ENCODE measurements at regions not wholly inside any gene's neighbourhood (a gene's known extent, or its start where the extent isn't known, plus 50 kb on each side); places are given as distances from the start of the nearest gene placed in this dataset.

- Histone ChIP-seq H3K4me2 (ENCODE audit: insufficient read depth, low read length) (no peak overlapping the region), H2AFZ (ENCODE audit: low read depth, low read length) (no peak overlapping the region), H3K79me2 (ENCODE audit: control insufficient read depth, insufficient read depth, low read length) (no peaks in the 10 kb centered on the region), H3K9me1 (ENCODE audit: control insufficient read depth, insufficient read depth, low read length) (no peaks in the 10 kb centered on the region), H3K27ac (ENCODE audit: extremely low read depth, low read depth, low read length) (no peak overlapping the region), H4K20me1 (replicated peaks; ENCODE audit: control insufficient read depth, insufficient read depth, low read length) (no peaks in the 10 kb centered on the region), H3K4me3 (no peak overlapping the region), H3K9ac (ENCODE audit: insufficient read depth in 1 of 2, low read depth in 2 of 2, low read length in 2 of 2) (no peak overlapping the region), H3K27me3 (ENCODE audit: control insufficient read depth in 2 of 2, insufficient read depth in 2 of 2, low read length in 2 of 2) (no peaks in the 10 kb centered on the region), H3K9me3 (replicated peaks; ENCODE audit: control insufficient read depth, insufficient read depth, low read depth, low read length) (no peaks in the 10 kb centered on the region), H3K36me3 (ENCODE audit: control insufficient read depth, insufficient read depth, low read length) (no peaks in the 10 kb centered on the region), H3K4me1 (replicated peaks in 1 of 2; ENCODE audit: control insufficient read depth in 2 of 2, insufficient read depth in 2 of 2, low read length in 2 of 2) (no peaks in the 10 kb centered on the region)
- ATAC-seq (no peak), DNase-seq (ENCODE audit: extremely low read depth in 1 of 4, low spot score in 3 of 4) (no peak), FAIRE-seq (no peak)
- ChIA-PET CTCF (ENCODE audit: low intra/inter-chr PET ratio) (no interaction called here), POLR2A (no interaction called here)
- in situ Hi-C loops (cut with MboI), result no loop called here
- intact Hi-C loops (cut with micrococcal nuclease), result no loop called here
- TF ChIP-seq ZNF232 (CRISPR knock-in tag; IDR thresholded peaks at IDR 0.05) (no peak), E2F1 (CRISPR knock-in tag; IDR thresholded peaks at IDR 0.05) (no peak), SMARCA4 (IDR thresholded peaks at IDR 0.05) (no peak), CREM (IDR thresholded peaks at IDR 0.05; ENCODE audit: low read depth) (no peak), GABPA (tag; conservative IDR thresholded peaks at IDR 0.05; ENCODE audit: low read depth) (no peak), RBM39 (optimal IDR thresholded peaks at IDR 0.05; ENCODE audit: low read depth, low read length) (no peak), SRSF7 (optimal IDR thresholded peaks at IDR 0.05; ENCODE audit: low read depth, low read length) (no peak), RBM22 (IDR thresholded peaks at IDR 0.05; ENCODE audit: low read depth, low read length, poor library complexity, severe bottlenecking) (no peak), KDM1A (IDR thresholded peaks at IDR 0.05) (no peak), SP2 (IDR thresholded peaks at IDR 0.05; ENCODE audit: extremely low read depth, low read depth, low read length, poor library complexity, severe bottlenecking) (no peak), MTA3 (IDR thresholded peaks at IDR 0.05; ENCODE audit: borderline replicate concordance) (no peak), ETV1 (tag; conservative IDR thresholded peaks at IDR 0.05; ENCODE audit: low read depth) (no peak), NR1H2 (CRISPR knock-in tag; IDR thresholded peaks at IDR 0.05) (no peak), RBFOX2 (IDR thresholded peaks at IDR 0.05; ENCODE audit: low read depth, low read length) (no peak), HES1 (IDR thresholded peaks at IDR 0.05; ENCODE audit: low read depth) (no peak), TCF7L2 (IDR thresholded peaks at IDR 0.05; ENCODE audit: low read depth, low read length) (no peak)
- BruUV-seq (replicated peaks), result no TSS peak
- 0% methylated on average over 3 of the region's 3 CpGs for WGBS (ENCODE audit: insufficient coverage, low coverage, missing lambda C conversion rate)
Measured at GRCh38 chr5:123719004-123719403, 207.0 kb downstream of the CSNK1G3 start.

Data from K562 (cell line).